HEK293T (cell line): ENCODE measurements at regions not wholly inside any gene's neighbourhood (a gene's known extent, or its start where the extent isn't known, plus 50 kb on each side); places are given as distances from the start of the nearest gene placed in this dataset.
"Not testable (repeated sequence)": the region's sequence is repeated elsewhere in the genome, so short reads cannot be mapped to it uniquely, and the experiment has no call there.

Source experiments
- CTCF ChIA-PET: fragments of 350-600 bp; formaldehyde crosslinking; extraction: SDS; loops from one replicate; lab custom pipeline; 2021; ENCODE audit warnings: antibody characterized with exemption, inconsistent platforms; lab: Yijun Ruan, JAX
- POLR2A ChIA-PET: fragments of 350-600 bp; formaldehyde crosslinking; extraction: SDS; loops from one replicate; lab custom pipeline; 2020; ENCODE audit warnings: antibody characterized with exemption, inconsistent platforms; lab: Yijun Ruan, JAX
- DNase-seq: peaks from one replicate; pipeline ENCODE4 v3.0.0; 2012; ENCODE audit warnings: mixed read lengths; ENCODE audit errors: extremely low spot score
- ARNT ChIP-seq: fragments of 450-650 bp; IDR thresholded peaks from 2 replicates; pipeline ENCODE4 v1.6.1; 2017; ENCODE audit warnings: mild to moderate bottlenecking
- BHLHE40 ChIP-seq: fragments of 450-650 bp; IDR thresholded peaks from 2 replicates; pipeline ENCODE4 v1.6.1; 2016; ENCODE audit warnings: mild to moderate bottlenecking, moderate library complexity, borderline replicate concordance
- CTBP1 ChIP-seq: fragments of 450-650 bp; IDR thresholded peaks from 2 replicates; pipeline ENCODE4 v1.6.1; 2016; ENCODE audit warnings: borderline replicate concordance
- ELF4 ChIP-seq: fragments of 450-650 bp; IDR thresholded peaks from 2 replicates; pipeline ENCODE4 v1.6.1; 2017; ENCODE audit warnings: antibody characterized with exemption
- FOXA1 ChIP-seq: fragments of 450-650 bp; IDR thresholded peaks from 2 replicates; pipeline ENCODE4 v1.6.1; 2016; ENCODE audit warnings: mild to moderate bottlenecking
- FOXK2 ChIP-seq: fragments of 450-650 bp; IDR thresholded peaks from 2 replicates; pipeline ENCODE4 v1.6.1; 2016; ENCODE audit warnings: mild to moderate bottlenecking
- FOXM1 ChIP-seq: fragments of 450-650 bp; IDR thresholded peaks from 2 replicates; pipeline ENCODE4 v1.6.1; 2017; ENCODE audit warnings: mild to moderate bottlenecking, borderline replicate concordance
- HDGF ChIP-seq: fragments of 450-650 bp; IDR thresholded peaks from 2 replicates; pipeline ENCODE4 v1.6.1; 2017; ENCODE audit warnings: antibody characterized with exemption, borderline replicate concordance
- L3MBTL2 ChIP-seq: fragments of 450-650 bp; conservative IDR thresholded peaks from 2 replicates; pipeline ENCODE4 v1.6.1; 2016; ENCODE audit warnings: mild to moderate bottlenecking
- LEF1 ChIP-seq: fragments of 450-650 bp; IDR thresholded peaks from 2 replicates; pipeline ENCODE4 v1.6.1; 2017; ENCODE audit warnings: mild to moderate bottlenecking, borderline replicate concordance
- NFRKB ChIP-seq: fragments of 450-650 bp; IDR thresholded peaks from 2 replicates; pipeline ENCODE4 v1.6.1; 2016; ENCODE audit warnings: mild to moderate bottlenecking, moderate library complexity
- PKNOX1 ChIP-seq: fragments of 450-650 bp; IDR thresholded peaks from 2 replicates; pipeline ENCODE4 v1.6.1; 2016
- SP1 ChIP-seq: fragments of 450-650 bp; IDR thresholded peaks from 2 replicates; pipeline ENCODE4 v1.6.1; 2017
- SUZ12 ChIP-seq: fragments of 450-650 bp; IDR thresholded peaks from 2 replicates; pipeline ENCODE4 v1.6.1; 2016; ENCODE audit warnings: mild to moderate bottlenecking
- TARDBP ChIP-seq: fragments of 450-650 bp; IDR thresholded peaks from 2 replicates; pipeline ENCODE4 v1.6.1; 2016
- ZNF384 ChIP-seq: fragments of 450-650 bp; IDR thresholded peaks from 2 replicates; pipeline ENCODE4 v1.6.1; 2016

GRCh38 chr18:73674125-73674865 lies 473.3 kb downstream of the FBXO15 start:
- no peak for TF ChIP-seq SP1
- TF ChIP-seq BHLHE40 = no peak
- no peak for TF ChIP-seq CTBP1
- TF ChIP-seq ELF4 = no peak
- TF ChIP-seq ARNT = no peak
- no peak for TF ChIP-seq FOXM1
- TF ChIP-seq PKNOX1 = no peak
- no peak for TF ChIP-seq L3MBTL2
- no peak for TF ChIP-seq ZNF384
- no peak for TF ChIP-seq NFRKB
- TF ChIP-seq FOXK2 = no peak
- TF ChIP-seq LEF1 = no peak
- TF ChIP-seq FOXA1 = no peak
- no peak for TF ChIP-seq HDGF
- TF ChIP-seq TARDBP = no peak
- TF ChIP-seq SUZ12 = no peak
- CTCF ChIA-PET = no interaction called here
- POLR2A ChIA-PET = no interaction called here
- no peak for DNase-seq

GRCh38 chr18:73671480-73671879 lies 476.2 kb downstream of the FBXO15 start:
- DNase-seq, POLR2A ChIA-PET, CTCF ChIA-PET: not testable (repeated sequence)

GRCh38 chr18:73670524-73670923 lies 477.1 kb downstream of the FBXO15 start:
- TF ChIP-seq SP1 = no peak
- TF ChIP-seq ARNT = no peak
- no peak for TF ChIP-seq L3MBTL2
- TF ChIP-seq FOXA1 = no peak
- TF ChIP-seq FOXK2 = no peak
- TF ChIP-seq ZNF384 = no peak
- no peak for TF ChIP-seq ELF4
- no peak for TF ChIP-seq FOXM1
- TF ChIP-seq HDGF = no peak
- no peak for TF ChIP-seq TARDBP
- TF ChIP-seq NFRKB = no peak
- no peak for TF ChIP-seq PKNOX1
- TF ChIP-seq CTBP1 = no peak
- no peak for TF ChIP-seq LEF1
- TF ChIP-seq BHLHE40 = no peak
- TF ChIP-seq SUZ12 = no peak
- ChIA-PET CTCF (no interaction called here), POLR2A (no interaction called here)
- DNase-seq = no peak

GRCh38 chr18:73670039-73670438 lies 477.6 kb downstream of the FBXO15 start:
- TF ChIP-seq BHLHE40 (no peak), HDGF (no peak), NFRKB (no peak), ARNT (no peak), L3MBTL2 (no peak), ZNF384 (no peak), FOXA1 (no peak), LEF1 (no peak), ELF4 (no peak), TARDBP (no peak), FOXM1 (no peak)

GRCh38 chr18:73669297-73669696 lies 478.3 kb downstream of the FBXO15 start:
- no peak for DNase-seq
- ChIA-PET CTCF (no interaction called here), POLR2A (no interaction called here)
- TF ChIP-seq ZNF384 = no peak
- TF ChIP-seq ELF4 = no peak
- TF ChIP-seq ARNT = no peak
- no peak for TF ChIP-seq SUZ12
- TF ChIP-seq NFRKB = no peak
- no peak for TF ChIP-seq L3MBTL2
- no peak for TF ChIP-seq LEF1
- no peak for TF ChIP-seq HDGF
- TF ChIP-seq FOXK2 = no peak
- TF ChIP-seq BHLHE40 = no peak
- no peak for TF ChIP-seq SP1
- TF ChIP-seq TARDBP = no peak
- no peak for TF ChIP-seq FOXA1
- TF ChIP-seq PKNOX1 = no peak
- no peak for TF ChIP-seq FOXM1

More at GRCh38 chr18:73670039-73670438, 477.6 kb downstream of the FBXO15 start:
- ChIA-PET POLR2A (no interaction called here), CTCF (no interaction called here)
- no peak for DNase-seq

- CTCF ChIA-PET = no interaction called here
- TF ChIP-seq FOXM1 = no peak
- TF ChIP-seq ZNF384 = no peak
- no peak for TF ChIP-seq SP1
- TF ChIP-seq HDGF = no peak
- no peak for DNase-seq
These were observed 479.6 kb downstream of the FBXO15 start for GRCh38 chr18:73668051-73668450.

GRCh38 chr18:73666772-73667171 lies 480.9 kb downstream of the FBXO15 start:
- ChIA-PET CTCF (no interaction called here), POLR2A (no interaction called here)
- DNase-seq = no peak
- no peak for TF ChIP-seq ZNF384
- no peak for TF ChIP-seq LEF1
- no peak for TF ChIP-seq L3MBTL2
- no peak for TF ChIP-seq ELF4
- TF ChIP-seq SP1 = no peak
- no peak for TF ChIP-seq CTBP1
- TF ChIP-seq FOXK2 = no peak
- no peak for TF ChIP-seq SUZ12
- no peak for TF ChIP-seq HDGF

More at GRCh38 chr18:73668051-73668450, 479.6 kb downstream of the FBXO15 start:
- POLR2A ChIA-PET = no interaction called here
